Activated CD4-positive, CD25-positive, alpha-beta regulatory T cell treated with anti-CD3 and anti-CD28 coated beads, Interleukin-2, amount 50 U/mL, for 24 hours (primary cell): ENCODE measurements at regions not wholly inside any gene's neighbourhood (a gene's known extent, or its start where the extent isn't known, plus 50 kb on each side); places are given as distances from the start of the nearest gene placed in this dataset.
A peak's percentile ranks its signal among the peaks of the same experiment; 100 is the strongest.

Experiments used
- ATAC-seq, 2 donors: fragments of 150-1000 bp; cut with Tn5 transposase; one replicate each; pipeline ENCODE4 v1.10.0; 2021; ENCODE audit warnings: mild to moderate bottlenecking in 1 of 2, moderate library complexity in 1 of 2

DNA sequence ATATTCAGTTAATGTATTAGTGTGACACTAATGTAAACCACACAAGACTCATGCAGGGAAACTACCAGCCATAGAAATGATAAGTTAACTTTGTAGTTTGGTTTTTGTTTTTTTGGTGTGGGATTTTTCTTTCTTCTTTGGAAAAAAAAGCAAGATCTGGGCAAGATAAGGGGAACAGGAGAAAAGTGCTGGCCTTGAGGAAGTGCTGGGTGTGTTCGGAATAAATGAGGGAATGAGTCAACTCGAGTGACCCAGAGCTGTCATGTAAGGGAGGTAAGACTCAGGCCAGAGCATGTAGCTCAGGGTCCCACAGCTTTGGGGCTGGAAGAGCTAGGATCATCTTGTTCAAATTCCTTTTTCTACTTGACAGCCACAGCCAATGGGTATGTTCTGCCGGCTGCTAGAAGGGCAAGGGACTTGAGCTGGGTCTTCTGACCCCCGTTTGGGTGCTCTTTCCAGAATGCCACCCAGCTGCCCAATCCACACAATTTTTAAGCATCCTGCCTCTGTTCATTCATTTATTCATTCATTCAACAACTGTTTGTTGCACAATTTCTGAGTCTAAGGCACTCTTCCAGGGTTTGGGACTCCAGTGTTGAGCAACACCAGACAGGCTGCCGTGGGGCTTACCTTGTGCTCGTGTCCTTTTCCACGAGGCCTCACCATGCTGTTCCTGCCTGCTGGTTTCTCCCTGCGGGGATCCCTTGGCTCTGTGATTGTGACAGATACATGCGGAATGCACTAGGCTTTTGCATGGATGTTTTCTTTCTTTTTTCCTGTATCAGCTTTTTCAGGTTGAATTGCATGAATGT, 54.5 kb downstream of the CLDN34 start:
- no peak for ATAC-seq

DNA sequence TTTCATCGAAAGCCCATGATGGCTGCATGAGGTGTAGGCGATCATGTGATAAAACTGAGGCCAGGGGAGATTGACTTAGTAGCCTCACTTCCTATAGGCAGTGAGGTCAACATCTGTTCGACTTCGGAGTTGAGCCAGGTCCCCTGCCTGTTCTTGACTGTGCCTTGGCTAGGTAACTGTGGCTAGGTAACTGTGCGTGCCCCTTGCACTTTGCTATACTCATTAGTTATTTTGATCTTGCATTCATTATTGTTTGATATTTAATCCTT, 55.0 kb downstream of the CLDN34 start:
- ATAC-seq = no peak

GRCh38 chrX:10022580-10023245, 55.6 kb downstream of the CLDN34 start:
- ATAC-seq = no peak

DNA sequence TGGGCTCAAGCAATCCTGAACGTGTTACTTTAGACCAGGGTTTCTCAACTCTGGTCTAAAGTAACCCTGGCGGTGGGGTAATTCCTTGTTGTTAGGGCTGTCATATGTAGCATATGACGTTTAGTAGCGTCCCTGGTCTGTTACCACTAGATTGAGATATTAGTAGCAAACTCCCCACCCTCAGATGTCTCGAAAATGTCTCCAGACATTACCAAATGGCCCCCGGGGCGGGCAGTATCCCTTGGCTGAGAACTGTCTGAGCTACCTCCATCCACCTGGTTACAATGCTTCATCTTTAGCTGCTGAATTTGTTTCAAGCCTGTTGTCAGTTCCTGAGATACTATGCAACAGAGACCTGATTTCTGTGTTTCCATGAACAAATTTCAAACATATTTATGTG, 56.7 kb downstream of the CLDN34 start:
- ATAC-seq = no peak

DNA sequence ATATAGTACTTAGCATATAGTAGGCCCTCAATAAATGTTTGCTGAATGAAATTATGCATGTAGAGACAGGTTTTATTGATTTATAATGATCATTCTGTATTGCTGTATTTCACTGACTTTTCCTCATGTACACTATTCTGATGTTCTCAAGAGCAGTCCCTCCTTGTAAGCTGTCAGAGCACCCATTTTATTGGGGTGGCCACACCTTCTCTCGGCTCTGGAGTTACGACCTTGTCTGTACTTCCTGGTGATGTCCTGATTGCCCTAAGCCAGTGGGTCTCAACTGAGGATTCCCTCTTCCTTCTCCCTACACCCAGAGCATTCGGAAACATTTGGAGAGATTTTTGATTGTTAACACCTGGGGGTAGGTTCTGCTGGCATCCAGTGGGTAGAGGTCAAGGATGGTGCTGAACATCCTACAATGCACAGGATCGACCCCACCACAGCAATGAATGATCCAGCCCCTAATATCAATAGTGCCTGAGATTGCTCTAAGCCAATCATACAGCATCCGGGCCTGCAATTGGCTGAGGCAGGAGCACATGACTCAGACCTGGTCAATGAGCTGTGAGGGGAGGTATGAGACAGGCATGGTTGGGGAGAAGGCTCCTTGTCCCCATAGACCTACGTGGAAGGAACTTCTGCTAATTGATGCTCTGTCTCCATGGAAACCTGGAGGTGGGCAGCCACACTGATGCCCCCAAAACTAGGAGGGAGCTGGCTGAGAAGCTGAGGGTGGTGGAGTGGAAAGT, 58.8 kb downstream of the CLDN34 start:
- no peak for ATAC-seq

GRCh38 chrX:10028283-10029104, 61.3 kb downstream of the CLDN34 start:
- no peak for ATAC-seq

GRCh38 chrX:10030570-10030969, 63.4 kb downstream of the CLDN34 start:
- peak; percentile 41 to 56 for ATAC-seq

DNA sequence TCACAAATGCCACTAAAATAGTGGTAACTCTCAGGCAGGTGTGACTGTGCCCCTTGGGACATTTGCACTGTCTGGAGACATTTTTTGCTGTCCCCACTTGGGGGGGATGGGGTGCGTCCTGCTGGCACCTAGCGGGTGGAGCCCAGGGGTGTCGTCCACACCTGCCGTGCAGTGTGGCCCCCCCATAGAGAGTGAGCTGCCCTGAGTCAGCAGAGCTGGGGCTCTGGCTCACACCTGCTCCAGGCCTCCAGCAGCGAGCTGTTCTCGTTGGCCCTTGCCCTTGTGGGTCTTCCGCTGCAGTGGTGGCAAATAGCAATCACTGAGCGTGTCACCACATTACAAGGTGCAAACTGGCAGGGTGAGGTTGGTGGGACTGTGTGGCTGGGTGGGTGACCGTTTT, 64.6 kb downstream of the CLDN34 start:
- ATAC-seq = no peak

- no peak for ATAC-seq
Observed at GRCh38 chrX:10032147-10032546, 65.0 kb downstream of the CLDN34 start.

DNA sequence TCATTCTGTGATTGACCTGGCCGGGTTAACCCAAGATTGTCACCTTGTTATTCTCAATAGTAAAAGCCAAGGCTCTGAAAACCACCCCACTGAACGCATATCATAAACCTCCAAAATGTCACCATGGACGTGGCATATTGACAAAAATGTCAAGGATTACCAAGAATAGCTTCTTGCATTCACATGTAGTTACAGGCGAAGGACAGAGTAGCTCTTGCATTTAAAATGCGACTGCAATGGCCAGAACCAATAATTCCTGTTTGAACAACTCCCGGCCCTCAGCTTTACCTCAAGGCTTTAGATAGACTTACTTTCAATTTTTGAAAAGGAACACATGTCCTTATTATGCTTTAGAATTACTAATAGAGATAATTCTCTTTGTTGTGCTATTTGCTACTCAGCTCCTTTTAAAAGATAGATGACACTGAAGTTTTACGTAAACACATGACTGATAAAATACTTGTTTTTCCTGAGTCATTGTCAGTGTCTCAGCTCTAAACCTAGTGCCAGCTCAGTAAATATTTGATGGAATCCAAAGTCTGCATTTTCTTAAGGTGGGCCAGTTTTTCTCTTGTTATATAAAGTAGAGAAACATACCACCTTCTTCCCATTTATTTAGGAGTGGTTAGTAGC, 66.3 kb downstream of the CLDN34 start:
- no peak for ATAC-seq

- no peak for ATAC-seq
Observed at GRCh38 chrX:10034740-10035260, 67.6 kb downstream of the CLDN34 start.

- no peak for ATAC-seq
Observed at GRCh38 chrX:10038585-10038984, 71.4 kb downstream of the CLDN34 start.

DNA sequence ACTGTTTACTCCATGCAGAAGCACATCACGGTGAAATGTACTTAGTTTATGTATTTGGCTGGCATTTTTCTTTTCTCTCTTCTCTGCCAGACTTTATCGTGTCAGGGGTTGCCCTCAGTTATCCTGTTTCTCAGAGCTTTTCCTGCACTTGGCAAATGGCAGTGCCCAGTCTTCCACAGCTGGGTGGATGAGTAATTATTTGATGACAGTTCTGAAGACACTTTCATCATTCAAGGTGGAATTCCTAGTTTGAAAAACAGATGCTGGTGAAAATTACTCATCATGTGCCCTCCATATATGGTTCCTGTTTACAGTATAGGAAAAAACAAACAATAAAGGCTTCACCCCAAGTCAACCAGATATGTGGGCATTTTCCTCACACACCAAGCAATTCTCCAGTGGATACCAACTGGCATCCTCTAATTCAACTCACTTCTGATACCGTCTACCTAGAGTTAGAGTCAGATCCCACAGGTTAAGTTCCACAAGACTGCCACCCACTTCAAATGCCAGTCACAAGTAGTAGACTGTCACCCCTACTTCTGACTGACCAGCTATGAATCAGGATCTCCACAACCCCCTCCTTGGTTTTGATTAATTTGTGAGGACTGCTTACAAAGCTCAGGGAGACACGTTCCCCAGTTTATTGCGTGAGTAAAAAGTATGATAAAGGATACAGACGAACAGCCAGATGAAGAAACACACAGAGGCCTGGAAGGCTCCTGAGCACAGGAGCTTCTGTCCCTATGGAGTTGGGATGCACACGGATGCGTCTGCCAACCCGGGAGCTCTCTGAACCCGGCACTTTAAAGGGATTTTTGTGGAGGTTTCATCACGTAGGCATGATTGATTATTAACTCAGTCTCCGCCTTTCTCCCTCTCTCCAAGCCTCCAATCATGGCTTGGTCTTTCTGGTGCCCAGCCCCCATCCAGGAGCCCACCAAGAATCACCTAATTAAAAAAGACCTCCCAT, 72.9 kb downstream of the CLDN34 start:
- ATAC-seq = no peak

DNA sequence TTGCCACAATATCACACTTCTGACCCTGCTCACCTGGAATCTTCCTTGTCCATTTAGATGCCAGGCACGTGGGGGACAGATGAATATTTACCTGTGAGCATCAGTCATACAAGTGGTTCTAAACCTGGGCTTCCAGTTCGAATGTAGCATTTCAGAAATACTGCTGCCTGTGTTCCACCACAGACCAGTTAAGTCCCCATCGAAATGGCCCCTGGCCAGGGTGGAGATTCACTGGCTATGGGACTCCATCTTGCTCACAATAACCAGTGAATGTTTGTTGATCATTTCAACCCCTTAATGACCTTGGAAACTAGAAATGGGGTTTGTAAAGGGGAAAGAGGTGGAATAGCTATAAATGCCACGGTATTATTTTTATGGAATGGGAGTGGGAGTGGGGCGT, 73.8 kb downstream of the CLDN34 start:
- ATAC-seq = no peak

- no peak for ATAC-seq
Observed at GRCh38 chrX:10041383-10041782, 74.2 kb downstream of the CLDN34 start.

- no peak for ATAC-seq
Observed at GRCh38 chrX:10042055-10042454, 74.9 kb downstream of the CLDN34 start.

GRCh38 chrX:10043386-10043785, 76.2 kb downstream of the CLDN34 start:
- ATAC-seq = no peak

DNA sequence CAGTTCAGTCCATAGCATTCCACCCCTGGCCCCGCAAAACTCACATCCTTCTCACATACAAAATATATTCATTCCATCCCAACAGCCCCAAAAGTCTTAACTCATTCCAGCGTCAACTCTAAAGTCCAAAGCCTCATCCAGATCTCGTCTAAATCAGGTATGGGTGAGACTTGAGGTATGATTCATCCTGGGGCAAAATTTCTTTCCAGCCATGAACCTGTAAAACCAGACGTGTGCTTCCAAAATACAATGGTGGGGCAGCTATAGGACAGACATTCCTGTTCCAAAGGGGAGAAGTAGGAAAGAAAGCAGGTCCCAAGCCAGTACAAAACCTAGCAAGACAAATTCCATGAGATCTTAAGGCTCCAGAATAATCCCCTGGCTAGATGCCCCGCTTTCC, 76.9 kb downstream of the CLDN34 start:
- no peak for ATAC-seq

DNA sequence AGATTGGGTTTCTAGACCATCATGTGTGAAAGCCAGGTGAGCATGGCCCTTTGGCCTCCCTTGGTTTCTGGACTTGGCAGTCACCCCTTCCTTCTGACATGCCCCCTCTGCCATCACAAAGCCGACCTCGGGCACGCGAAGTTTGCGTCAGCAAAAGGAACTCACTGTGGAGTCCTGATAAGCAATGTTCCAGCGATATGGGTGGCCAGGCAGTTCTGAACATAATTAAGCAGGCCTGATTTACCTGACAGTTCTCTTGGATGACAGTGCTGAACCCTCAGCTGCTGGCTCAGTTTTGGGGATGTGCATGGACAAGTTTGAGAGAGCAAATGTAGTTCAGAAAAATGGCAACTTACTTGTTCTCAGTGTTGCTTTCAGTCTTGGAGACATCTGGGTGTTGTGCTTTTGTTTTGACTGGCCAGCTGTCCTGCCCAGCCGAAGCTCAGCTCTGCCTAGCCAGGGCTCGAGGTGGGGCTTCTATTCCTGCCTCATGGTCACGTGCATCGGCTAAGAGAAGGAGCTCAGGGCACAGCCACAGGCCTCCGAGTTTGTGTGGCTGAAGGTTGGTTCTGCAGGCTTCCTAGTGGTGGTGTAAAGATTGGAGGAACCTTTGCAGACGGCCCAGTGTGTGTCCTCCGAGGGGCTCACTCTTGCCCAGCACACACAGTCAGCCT, 78.3 kb downstream of the CLDN34 start:
- no peak for ATAC-seq

GRCh38 chrX:10047133-10047532, 80.0 kb downstream of the CLDN34 start:
- ATAC-seq = no peak

DNA sequence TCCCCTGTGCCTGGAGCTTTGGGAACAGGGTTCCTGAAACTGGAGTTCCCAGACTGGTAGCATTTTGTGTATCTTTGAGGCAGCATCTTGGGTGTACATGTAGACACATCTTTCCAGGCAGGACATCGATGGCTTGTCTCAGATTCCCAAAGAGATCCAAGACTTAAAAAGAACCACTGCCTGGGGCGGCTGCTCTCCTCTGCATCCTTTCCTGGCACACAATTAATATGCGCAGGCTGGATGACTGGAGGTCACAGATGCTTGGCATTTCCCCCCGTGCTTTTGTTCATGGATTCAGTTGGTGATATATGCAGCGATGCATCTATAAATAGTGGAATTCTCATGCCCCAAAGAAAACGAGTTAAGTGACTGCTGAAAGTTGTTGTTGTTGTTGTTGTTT, 80.5 kb downstream of the CLDN34 start:
- no peak for ATAC-seq
